HEK293T (cell line): ENCODE measurements at regions not wholly inside any gene's neighbourhood (a gene's known extent, or its start where the extent isn't known, plus 50 kb on each side); places are given as distances from the start of the nearest gene placed in this dataset.
"Not testable (repeated sequence)": the region's sequence is repeated elsewhere in the genome, so short reads cannot be mapped to it uniquely, and the experiment has no call there.

Experiments
- FOXA1 ChIP-seq: fragments of 450-650 bp; IDR thresholded peaks from 2 replicates; pipeline ENCODE4 v1.6.1; 2016; ENCODE audit warnings: mild to moderate bottlenecking
- NFRKB ChIP-seq: fragments of 450-650 bp; IDR thresholded peaks from 2 replicates; pipeline ENCODE4 v1.6.1; 2016; ENCODE audit warnings: mild to moderate bottlenecking, moderate library complexity
- SP1 ChIP-seq: fragments of 450-650 bp; IDR thresholded peaks from 2 replicates; pipeline ENCODE4 v1.6.1; 2017
- TARDBP ChIP-seq: fragments of 450-650 bp; IDR thresholded peaks from 2 replicates; pipeline ENCODE4 v1.6.1; 2016

- TF ChIP-seq NFRKB, FOXA1, SP1, TARDBP: not testable (repeated sequence)
These were observed 89.8 kb downstream of the DNAAF6 start for GRCh38 chrX:107296184-107296583.
